ENCODE measurements at regions not wholly inside any gene's neighbourhood (a gene's known extent, or its start where the extent isn't known, plus 50 kb on each side); places are given as distances from the start of the nearest gene placed in this dataset.

GRCh38 chr9:115283395-115283794 lies 165.4 kb upstream of the TNC start:
- TF ChIP-seq CTCF (conservative IDR thresholded peaks at IDR 0.05 in 1 of 2, IDR thresholded peaks at IDR 0.05 in 1 of 2; ENCODE audit: extremely low read depth in 1 of 2, insufficient read depth in 1 of 2, low read depth in 1 of 2, low read length in 2 of 2) (no peak), EZH2 (IDR thresholded peaks at IDR 0.05; ENCODE audit: borderline replicate concordance, low read length) (no peak)

All from mammary epithelial cell (primary cell).